A549 (cell line): ENCODE measurements at regions not wholly inside any gene's neighbourhood (a gene's known extent, or its start where the extent isn't known, plus 50 kb on each side); places are given as distances from the start of the nearest gene placed in this dataset.

ENCODE experiments used
- ATAC-seq, 2 experiments: fragments of 200-7000 bp in 1 of 2; fragments of >200 bp in 1 of 2; cut with Nextera tagmentation in 1 of 2; cut with Tn5 transposase in 1 of 2; 3 replicates each; pipeline versions ENCODE4 v1.8.0 to v1.9.1; 2018 to 2020; ENCODE audit warnings: mild to moderate bottlenecking in 1 of 2, moderate library complexity in 1 of 2
- CTCF ChIA-PET: fragments of 300-600 bp; sonication (Branson Sonifier 250); formaldehyde crosslinking; extraction: SDS; loops from one replicate; lab custom pipeline; 2021; ENCODE audit warnings: antibody characterized with exemption, inconsistent platforms; lab: Yijun Ruan, JAX
- POLR2A ChIA-PET: fragments of 350-600 bp; formaldehyde crosslinking; extraction: SDS; loops from one replicate; lab custom pipeline; 2021; ENCODE audit warnings: antibody characterized with exemption, inconsistent platforms; lab: Yijun Ruan, JAX
- DNase-seq, 2 experiments: peaks; one replicate each; pipeline versions ENCODE4 v3.0.0 to v3.0.0-alpha.2; 2011 to 2016; ENCODE audit warnings: low read depth in 1 of 2, low spot score in 1 of 2
- FAIRE-seq: peaks from 2 replicates; lab custom pipeline; 2011; peaks lifted over from hg19 to GRCh38; lab: Jason Lieb, UNC
- H3K27ac ChIP-seq, 2 experiments: fragments of >200 bp; sonication (Bioruptor Twin); formaldehyde crosslinking; 3 replicates each; pipeline ENCODE4 v1.5.1; 2016 to 2017
- H3K4me1 ChIP-seq: fragments of >200 bp; sonication (Bioruptor Twin); formaldehyde crosslinking; 3 replicates; pipeline ENCODE4 v1.6.1; 2016
- H3K4me2 ChIP-seq: fragments of >200 bp; sonication (Bioruptor Twin); formaldehyde crosslinking; 3 replicates; pipeline ENCODE4 v1.6.1; 2016
- H3K4me3 ChIP-seq: fragments of >200 bp; sonication (Bioruptor Twin); formaldehyde crosslinking; 3 replicates; pipeline ENCODE4 v1.5.1; 2016
- H3K9me3 ChIP-seq: fragments of >200 bp; sonication (Bioruptor Twin); formaldehyde crosslinking; 3 replicates; pipeline ENCODE4 v1.6.1; 2016
- CBX2 ChIP-seq: fragments of 200-600 bp; sonication (generic); IDR thresholded peaks from 2 replicates; pipeline ENCODE4 v1.6.1; 2016; ENCODE audit warnings: low read depth, mild to moderate bottlenecking, borderline replicate concordance
- CBX8 ChIP-seq: fragments of 200-600 bp; sonication (generic); IDR thresholded peaks from 2 replicates; pipeline ENCODE4 v1.6.1; 2016
- CEBPB ChIP-seq, 2 experiments: fragments of >200 bp in 1 of 2; sonication (Bioruptor Twin) in 1 of 2; formaldehyde crosslinking in 1 of 2; IDR thresholded peaks; 2 replicates each; pipeline ENCODE4 v1.6.1; 2012 to 2016
- CHD2 ChIP-seq: fragments of 150-350 bp; IDR thresholded peaks from 2 replicates; pipeline ENCODE4 v1.6.1; 2014; ENCODE audit warnings: low read length; ENCODE audit not compliant: partially characterized antibody
- CHD4 ChIP-seq: fragments of 200-600 bp; sonication (generic); IDR thresholded peaks from 2 replicates; pipeline ENCODE4 v1.6.1; 2016; ENCODE audit warnings: antibody characterized with exemption, mild to moderate bottlenecking, borderline replicate concordance
- EHF ChIP-seq: fragments of 250-450 bp; sonication (Bioruptor Pico); IDR thresholded peaks from 2 replicates; pipeline ENCODE4 v1.5.0; 2020; ENCODE audit warnings: mild to moderate bottlenecking
- ESRRA ChIP-seq: fragments of 150-350 bp; IDR thresholded peaks from 2 replicates; pipeline ENCODE4 v1.6.1; 2014; ENCODE audit warnings: mild to moderate bottlenecking, low read length, borderline replicate concordance
- GATA3 ChIP-seq: IDR thresholded peaks from 2 replicates; pipeline ENCODE4 v1.6.1; 2012; ENCODE audit warnings: borderline replicate concordance
- HDAC2 ChIP-seq: fragments of 200-600 bp; sonication (generic); IDR thresholded peaks from 2 replicates; pipeline ENCODE4 v1.6.1; 2016
- HOXA7 ChIP-seq: fragments of 250-450 bp; sonication (Bioruptor Pico); IDR thresholded peaks from 2 replicates; pipeline ENCODE4 v1.5.0; 2020; ENCODE audit warnings: mild to moderate bottlenecking, moderate library complexity
- HOXB5 ChIP-seq: fragments of 250-450 bp; sonication (Bioruptor Pico); IDR thresholded peaks from 2 replicates; pipeline ENCODE4 v1.5.0; 2020; ENCODE audit warnings: mild to moderate bottlenecking, moderate library complexity
- JUNB ChIP-seq: fragments of >200 bp; sonication (Bioruptor Twin); formaldehyde crosslinking; IDR thresholded peaks from 2 replicates; pipeline ENCODE4 v1.6.1; 2016
- KDM1A ChIP-seq: fragments of 200-600 bp; sonication (generic); IDR thresholded peaks from 2 replicates; pipeline ENCODE4 v1.6.1; 2016; ENCODE audit warnings: low read depth, mild to moderate bottlenecking
- MAZ ChIP-seq: fragments of 150-350 bp; IDR thresholded peaks from 2 replicates; pipeline ENCODE4 v1.6.1; 2014; ENCODE audit warnings: antibody characterized with exemption, low read depth, low read length, borderline replicate concordance
- NFE2L2 ChIP-seq: fragments of 150-350 bp; conservative IDR thresholded peaks from 2 replicates; pipeline ENCODE4 v1.6.1; 2014; ENCODE audit warnings: low read length
- NPAS2 ChIP-seq: fragments of 250-450 bp; sonication (Bioruptor Pico); IDR thresholded peaks from 2 replicates; pipeline ENCODE4 v1.8.0; 2022; ENCODE audit warnings: mild to moderate bottlenecking, moderate library complexity, borderline replicate concordance
- NR3C1 ChIP-seq: fragments of >200 bp; sonication (Bioruptor Twin); formaldehyde crosslinking; IDR thresholded peaks from 3 replicates; pipeline ENCODE4 v1.6.1; 2017
- RCOR1 ChIP-seq: fragments of 150-350 bp; IDR thresholded peaks from 2 replicates; pipeline ENCODE4 v1.6.1; 2014; ENCODE audit warnings: antibody characterized with exemption, low read length, low read depth
- SMC3 ChIP-seq: fragments of >200 bp; sonication (Bioruptor Twin); formaldehyde crosslinking; IDR thresholded peaks from 3 replicates; pipeline ENCODE4 v1.6.1; 2018; ENCODE audit warnings: inconsistent platforms
- SREBF2 ChIP-seq: fragments of 450-650 bp; IDR thresholded peaks from 2 replicates; pipeline ENCODE4 v1.6.1; 2014; ENCODE audit warnings: mild to moderate bottlenecking, moderate library complexity
- ZC3H11A ChIP-seq: fragments of 450-650 bp; IDR thresholded peaks from 2 replicates; pipeline ENCODE4 v1.6.1; 2014; ENCODE audit warnings: antibody characterized with exemption, mild to moderate bottlenecking
- ZSCAN20 ChIP-seq: fragments of 250-450 bp; sonication (Bioruptor Pico); IDR thresholded peaks from 2 replicates; pipeline ENCODE4 v1.8.0; 2022; ENCODE audit warnings: mild to moderate bottlenecking, moderate library complexity
- WGBS: methylation state at CpG from one replicate; pipeline ENCODE4 v1.1.6; 2017; ENCODE audit errors: missing lambda C conversion rate; 5-methylcytosine and 5-hydroxymethylcytosine counted together
- TF ChIP-seq, protein P1 (sequence below): fragments of 250-450 bp; sonication (Bioruptor Pico); IDR thresholded peaks from 2 replicates; pipeline ENCODE4 v1.5.0; 2020; ENCODE audit warnings: low read depth, mild to moderate bottlenecking, moderate library complexity
- TF ChIP-seq, protein P2 (sequence below): IDR thresholded peaks from 2 replicates; pipeline ENCODE4 v1.6.1; 2012
- TF ChIP-seq, protein P3 (sequence below): fragments of >200 bp; sonication (Bioruptor Twin); formaldehyde crosslinking; IDR thresholded peaks from 2 replicates; pipeline ENCODE4 v1.6.1; 2016
- TF ChIP-seq, protein P4 (sequence below): fragments of >200 bp; sonication (Bioruptor Twin); formaldehyde crosslinking; IDR thresholded peaks from 3 replicates; pipeline ENCODE4 v1.6.1; 2016

DNA sequence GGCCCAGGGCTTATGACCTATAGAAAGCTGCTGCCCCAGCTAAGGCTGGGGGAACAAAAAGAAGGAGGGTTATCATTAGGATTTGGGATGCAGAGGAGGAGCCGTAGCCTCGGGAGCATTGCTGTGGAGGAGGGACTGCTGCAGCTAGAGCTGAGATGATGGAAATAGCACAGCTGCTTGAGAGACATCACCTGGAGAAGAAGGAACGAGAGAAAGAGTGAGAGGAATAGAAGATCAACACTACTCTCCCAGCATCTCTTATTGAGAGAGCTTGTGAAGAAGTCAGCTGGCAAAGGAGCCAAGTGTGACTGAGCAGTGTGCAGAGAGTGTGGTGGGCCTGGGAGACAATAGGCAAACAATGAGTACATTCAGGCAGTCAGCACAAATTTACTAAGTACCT lies 100.7 kb upstream of the PLET1 start:
- FAIRE-seq (no peak), DNase-seq (no peak)
- WGBS, result 53% methylated on average over 3 of the region's 3 CpGs

DNA sequence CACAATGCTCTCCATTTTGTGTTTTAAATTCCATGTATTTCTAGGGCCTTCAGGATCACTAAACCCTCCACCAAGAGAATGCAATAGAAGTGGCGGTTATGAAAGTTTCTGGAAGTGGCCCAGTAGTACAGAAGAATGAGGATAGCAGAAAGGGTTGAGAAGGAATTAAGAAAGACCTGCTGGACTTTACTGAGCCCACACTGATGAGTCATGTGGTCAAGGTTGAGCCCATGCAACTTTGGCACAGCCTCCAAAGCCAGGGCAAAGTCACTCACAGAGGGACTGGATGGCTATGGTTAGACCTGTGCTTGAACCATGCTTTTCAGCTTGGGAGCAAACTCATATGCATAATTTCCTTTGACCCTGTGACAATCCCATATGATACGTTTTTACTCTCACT lies 102.9 kb upstream of the PLET1 start:
- DNase-seq, result no peak
- H3K9me3 ChIP-seq, result no peaks in the 10 kb centered on the region
- no peak for ATAC-seq
- H3K4me2 ChIP-seq, result no peak overlapping the region
- WGBS, result 60% methylated on average over 2 of the region's 2 CpGs
- no peaks in the 10 kb centered on the region for H3K4me1 ChIP-seq
- no peak overlapping the region for H3K4me3 ChIP-seq
- POLR2A ChIA-PET, result no interaction called here
- CTCF ChIA-PET, result no interaction called here
- H3K27ac ChIP-seq, result no peak overlapping the region
- no peak for FAIRE-seq
- no peak for TF ChIP-seq EHF (CRISPR knock-in tag)
- no peak for TF ChIP-seq NPAS2 (CRISPR knock-in tag)
- TF ChIP-seq NR3C1, result no peak
- TF ChIP-seq, protein P1, sequence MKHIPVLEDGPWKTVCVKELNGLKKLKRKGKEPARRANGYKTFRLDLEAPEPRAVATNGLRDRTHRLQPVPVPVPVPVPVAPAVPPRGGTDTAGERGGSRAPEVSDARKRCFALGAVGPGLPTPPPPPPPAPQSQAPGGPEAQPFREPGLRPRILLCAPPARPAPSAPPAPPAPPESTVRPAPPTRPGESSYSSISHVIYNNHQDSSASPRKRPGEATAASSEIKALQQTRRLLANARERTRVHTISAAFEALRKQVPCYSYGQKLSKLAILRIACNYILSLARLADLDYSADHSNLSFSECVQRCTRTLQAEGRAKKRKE (CRISPR knock-in tag), result no peak
- TF ChIP-seq KDM1A, result no peak
- no peak for TF ChIP-seq CHD4
- no peak for TF ChIP-seq ZC3H11A
- TF ChIP-seq, protein P2, sequence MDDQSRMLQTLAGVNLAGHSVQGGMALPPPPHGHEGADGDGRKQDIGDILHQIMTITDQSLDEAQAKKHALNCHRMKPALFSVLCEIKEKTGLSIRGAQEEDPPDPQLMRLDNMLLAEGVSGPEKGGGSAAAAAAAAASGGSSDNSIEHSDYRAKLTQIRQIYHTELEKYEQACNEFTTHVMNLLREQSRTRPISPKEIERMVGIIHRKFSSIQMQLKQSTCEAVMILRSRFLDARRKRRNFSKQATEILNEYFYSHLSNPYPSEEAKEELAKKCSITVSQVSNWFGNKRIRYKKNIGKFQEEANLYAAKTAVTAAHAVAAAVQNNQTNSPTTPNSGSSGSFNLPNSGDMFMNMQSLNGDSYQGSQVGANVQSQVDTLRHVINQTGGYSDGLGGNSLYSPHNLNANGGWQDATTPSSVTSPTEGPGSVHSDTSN, result no peak
- TF ChIP-seq RCOR1, result no peak

More for the DNA sequence above, 100.7 kb upstream of the PLET1 start:
- no peak for ATAC-seq
- Histone ChIP-seq H3K4me1 (no peaks in the 10 kb centered on the region), H3K27ac (no peak overlapping the region), H3K4me2 (no peak overlapping the region), H3K4me3 (no peak overlapping the region), H3K9me3 (no peaks in the 10 kb centered on the region)
- POLR2A ChIA-PET, result no interaction called here
- CTCF ChIA-PET, result interaction anchor here (1.2 kb wide), 1 partner anchor 7 kb away, joined by 3 read pairs; no protein-coding TSS in a partner anchor
- TF ChIP-seq HDAC2 (no peak), ZSCAN20 (CRISPR knock-in tag) (no peak), CBX8 (no peak), JUNB (no peak), SMC3 (no peak), HOXB5 (CRISPR knock-in tag) (no peak), CEBPB (IDR thresholded peaks at IDR 0.05) (no peak), MAZ (no peak), ESRRA (no peak), NFE2L2 (no peak), GATA3 (no peak), CHD2 (no peak), SREBF2 (no peak), CBX2 (no peak), HOXA7 (CRISPR knock-in tag) (no peak), RCOR1 (no peak)
- TF ChIP-seq, protein P3, sequence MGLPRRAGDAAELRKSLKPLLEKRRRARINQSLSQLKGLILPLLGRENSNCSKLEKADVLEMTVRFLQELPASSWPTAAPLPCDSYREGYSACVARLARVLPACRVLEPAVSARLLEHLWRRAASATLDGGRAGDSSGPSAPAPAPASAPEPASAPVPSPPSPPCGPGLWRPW, result no peak
- TF ChIP-seq, protein P4, sequence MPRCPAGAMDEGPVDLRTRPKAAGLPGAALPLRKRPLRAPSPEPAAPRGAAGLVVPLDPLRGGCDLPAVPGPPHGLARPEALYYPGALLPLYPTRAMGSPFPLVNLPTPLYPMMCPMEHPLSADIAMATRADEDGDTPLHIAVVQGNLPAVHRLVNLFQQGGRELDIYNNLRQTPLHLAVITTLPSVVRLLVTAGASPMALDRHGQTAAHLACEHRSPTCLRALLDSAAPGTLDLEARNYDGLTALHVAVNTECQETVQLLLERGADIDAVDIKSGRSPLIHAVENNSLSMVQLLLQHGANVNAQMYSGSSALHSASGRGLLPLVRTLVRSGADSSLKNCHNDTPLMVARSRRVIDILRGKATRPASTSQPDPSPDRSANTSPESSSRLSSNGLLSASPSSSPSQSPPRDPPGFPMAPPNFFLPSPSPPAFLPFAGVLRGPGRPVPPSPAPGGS, result no peak
